KMS-11 (cell line): ENCODE measurements at regions not wholly inside any gene's neighbourhood (a gene's known extent, or its start where the extent isn't known, plus 50 kb on each side); places are given as distances from the start of the nearest gene placed in this dataset.

Experiments used
- H2AFZ ChIP-seq: fragments of 200-600 bp; sonication (generic); 2 replicates; pipeline ENCODE4 v1.6.1; 2016; ENCODE audit warnings: antibody characterized with exemption, mixed run types, low read depth
- H3K27ac ChIP-seq: fragments of 200-600 bp; sonication (generic); 2 replicates; pipeline ENCODE4 v1.6.1; 2016; ENCODE audit warnings: mild to moderate bottlenecking, mixed run types
- H3K27me3 ChIP-seq: fragments of 200-600 bp; sonication (generic); 2 replicates; pipeline ENCODE4 v1.6.1; 2017; ENCODE audit warnings: mild to moderate bottlenecking, low read depth, mixed run types, moderate library complexity; ENCODE audit not compliant: insufficient read depth
- H3K36me3 ChIP-seq: fragments of 200-600 bp; sonication (generic); 2 replicates; pipeline ENCODE4 v1.6.1; 2017; ENCODE audit warnings: mild to moderate bottlenecking, mixed run types; ENCODE audit not compliant: insufficient read depth
- H3K4me1 ChIP-seq: fragments of 200-600 bp; sonication (generic); 2 replicates; pipeline ENCODE4 v1.6.1; 2016; ENCODE audit warnings: mild to moderate bottlenecking, low read depth, mixed run types; ENCODE audit not compliant: poor library complexity, severe bottlenecking
- H3K4me2 ChIP-seq: fragments of 200-600 bp; sonication (generic); 2 replicates; pipeline ENCODE4 v1.7.0; 2016; ENCODE audit warnings: mild to moderate bottlenecking, mixed run types
- H3K4me3 ChIP-seq: fragments of 200-600 bp; sonication (generic); IDR thresholded peaks from 2 replicates; pipeline ENCODE4 v1.6.1; 2017; ENCODE audit warnings: low read depth, low read length, mixed read lengths; ENCODE audit not compliant: insufficient read depth
- H3K79me2 ChIP-seq: fragments of 200-600 bp; sonication (generic); 2 replicates; pipeline ENCODE4 v1.6.1; 2016; ENCODE audit warnings: low read depth, mixed run types; ENCODE audit not compliant: insufficient read depth
- H3K9ac ChIP-seq: fragments of 200-600 bp; sonication (generic); 2 replicates; pipeline ENCODE4 v1.6.1; 2016; ENCODE audit warnings: mild to moderate bottlenecking, mixed run types
- H4K20me1 ChIP-seq: fragments of 200-600 bp; sonication (generic); 2 replicates; pipeline ENCODE4 v1.6.1; 2016; ENCODE audit warnings: mild to moderate bottlenecking, mixed run types; ENCODE audit not compliant: insufficient read depth
- TF ChIP-seq, protein P1 (sequence below): fragments of 200-600 bp; sonication (generic); conservative IDR thresholded peaks from 2 replicates; pipeline ENCODE4 v1.6.1; 2017; ENCODE audit warnings: low read depth, mild to moderate bottlenecking, antibody characterized with exemption, low read length, moderate library complexity, mixed read lengths

DNA sequence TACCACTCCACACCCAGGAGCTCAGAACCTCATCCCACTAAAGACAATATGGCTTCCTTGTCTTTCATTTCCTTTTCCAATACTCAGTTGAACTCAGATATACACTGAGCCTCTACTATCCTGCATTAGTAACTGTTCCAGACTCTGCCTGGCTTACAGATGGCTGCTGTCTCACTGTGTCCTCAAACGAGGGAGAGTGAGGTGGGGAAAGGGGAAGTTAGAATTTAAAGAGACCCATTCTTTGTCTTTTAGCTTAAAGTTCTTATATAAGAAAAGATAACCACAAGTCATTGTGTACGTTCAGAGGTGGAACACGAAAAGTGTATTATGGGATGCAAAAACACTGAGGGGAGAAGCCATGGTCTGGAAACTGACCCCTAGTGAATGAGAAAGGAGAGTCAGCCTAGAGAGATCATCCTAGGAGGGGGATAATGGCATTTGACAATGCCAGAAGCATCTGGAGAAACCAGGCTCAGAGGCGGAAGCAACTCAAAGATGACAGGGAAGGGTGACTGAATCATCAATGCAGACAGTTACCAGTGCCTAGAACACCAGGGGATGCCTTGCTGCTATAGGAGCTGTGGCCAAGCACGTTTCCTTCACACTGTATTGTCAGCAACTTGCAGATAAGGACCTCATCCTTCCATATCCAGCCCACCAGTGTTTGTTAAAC, 170.7 kb downstream of the CYRIA start:
- Histone ChIP-seq H3K4me1 (no peaks in the 10 kb centered on the region), H3K9ac (no peak overlapping the region), H3K79me2 (no peaks in the 10 kb centered on the region)

DNA sequence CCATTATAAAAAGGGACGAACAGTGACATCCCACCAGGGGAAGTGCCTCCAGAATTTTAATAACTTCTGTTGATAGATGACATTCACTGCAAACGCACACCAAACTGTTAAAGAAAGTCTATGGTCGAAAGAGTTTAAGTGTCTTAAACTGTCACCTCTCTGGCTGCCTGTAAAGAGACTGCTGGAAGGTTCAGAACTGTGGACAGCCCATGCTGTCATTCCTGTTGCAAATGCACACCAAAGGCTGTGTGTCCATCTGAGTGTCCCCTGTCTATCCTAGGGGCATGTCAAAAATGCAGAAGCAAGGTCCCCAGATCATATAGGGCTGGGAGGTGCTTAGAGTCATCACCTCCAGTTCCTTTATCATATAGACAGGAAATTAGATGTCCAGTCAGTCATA, 171.8 kb downstream of the CYRIA start:
- no peak overlapping the region for H2AFZ ChIP-seq
- no peak overlapping the region for H3K4me3 ChIP-seq
- no peaks in the 10 kb centered on the region for H3K79me2 ChIP-seq
- H3K4me2 ChIP-seq = no peak overlapping the region
- H3K4me1 ChIP-seq = no peaks in the 10 kb centered on the region
- TF ChIP-seq, protein P1, sequence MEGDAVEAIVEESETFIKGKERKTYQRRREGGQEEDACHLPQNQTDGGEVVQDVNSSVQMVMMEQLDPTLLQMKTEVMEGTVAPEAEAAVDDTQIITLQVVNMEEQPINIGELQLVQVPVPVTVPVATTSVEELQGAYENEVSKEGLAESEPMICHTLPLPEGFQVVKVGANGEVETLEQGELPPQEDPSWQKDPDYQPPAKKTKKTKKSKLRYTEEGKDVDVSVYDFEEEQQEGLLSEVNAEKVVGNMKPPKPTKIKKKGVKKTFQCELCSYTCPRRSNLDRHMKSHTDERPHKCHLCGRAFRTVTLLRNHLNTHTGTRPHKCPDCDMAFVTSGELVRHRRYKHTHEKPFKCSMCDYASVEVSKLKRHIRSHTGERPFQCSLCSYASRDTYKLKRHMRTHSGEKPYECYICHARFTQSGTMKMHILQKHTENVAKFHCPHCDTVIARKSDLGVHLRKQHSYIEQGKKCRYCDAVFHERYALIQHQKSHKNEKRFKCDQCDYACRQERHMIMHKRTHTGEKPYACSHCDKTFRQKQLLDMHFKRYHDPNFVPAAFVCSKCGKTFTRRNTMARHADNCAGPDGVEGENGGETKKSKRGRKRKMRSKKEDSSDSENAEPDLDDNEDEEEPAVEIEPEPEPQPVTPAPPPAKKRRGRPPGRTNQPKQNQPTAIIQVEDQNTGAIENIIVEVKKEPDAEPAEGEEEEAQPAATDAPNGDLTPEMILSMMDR = no peak
- H3K27ac ChIP-seq = no peak overlapping the region
- no peaks in the 10 kb centered on the region for H3K36me3 ChIP-seq
- H3K27me3 ChIP-seq = no peaks in the 10 kb centered on the region
- no peak overlapping the region for H3K9ac ChIP-seq
- no peaks in the 10 kb centered on the region for H4K20me1 ChIP-seq

More for the DNA sequence above, 170.7 kb downstream of the CYRIA start:
- TF ChIP-seq, protein P1 = no peak
- H3K27me3 ChIP-seq = no peaks in the 10 kb centered on the region
- H3K27ac ChIP-seq = no peak overlapping the region
- no peak overlapping the region for H3K4me3 ChIP-seq
- H3K36me3 ChIP-seq = no peaks in the 10 kb centered on the region
- H3K4me2 ChIP-seq = no peak overlapping the region
- H2AFZ ChIP-seq = no peak overlapping the region
- no peaks in the 10 kb centered on the region for H4K20me1 ChIP-seq

DNA sequence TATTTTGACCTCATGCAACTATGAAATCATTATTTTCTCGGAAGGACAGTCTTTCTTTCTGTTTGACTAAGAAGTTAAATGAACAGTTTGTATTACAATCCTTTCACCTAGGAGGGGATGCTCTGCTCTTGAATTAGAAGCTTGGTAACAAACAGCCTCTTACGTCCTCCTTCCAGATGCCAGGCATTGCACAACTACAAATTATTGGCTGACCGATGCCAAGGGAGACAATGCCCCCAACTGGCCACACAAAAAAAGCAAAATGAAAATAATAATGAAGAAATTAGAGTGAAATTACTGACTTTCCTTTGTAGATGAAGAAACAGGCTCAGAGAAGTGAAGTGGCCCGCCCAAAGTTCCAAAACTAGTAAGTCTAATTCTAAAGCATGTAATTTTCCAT, 177.9 kb downstream of the CYRIA start:
- H3K4me3 ChIP-seq = no peak overlapping the region
- no peaks in the 10 kb centered on the region for H3K27me3 ChIP-seq
- no peak overlapping the region for H3K27ac ChIP-seq
- H3K9ac ChIP-seq = no peak overlapping the region
- no peak overlapping the region for H2AFZ ChIP-seq
- TF ChIP-seq, protein P1 = peak; percentile 42; the same call in 1 of the 2 replicates
- no peak overlapping the region for H3K4me2 ChIP-seq
- no peaks in the 10 kb centered on the region for H3K4me1 ChIP-seq
- H3K79me2 ChIP-seq = no peaks in the 10 kb centered on the region
- no peaks in the 10 kb centered on the region for H3K36me3 ChIP-seq
- no peaks in the 10 kb centered on the region for H4K20me1 ChIP-seq

DNA sequence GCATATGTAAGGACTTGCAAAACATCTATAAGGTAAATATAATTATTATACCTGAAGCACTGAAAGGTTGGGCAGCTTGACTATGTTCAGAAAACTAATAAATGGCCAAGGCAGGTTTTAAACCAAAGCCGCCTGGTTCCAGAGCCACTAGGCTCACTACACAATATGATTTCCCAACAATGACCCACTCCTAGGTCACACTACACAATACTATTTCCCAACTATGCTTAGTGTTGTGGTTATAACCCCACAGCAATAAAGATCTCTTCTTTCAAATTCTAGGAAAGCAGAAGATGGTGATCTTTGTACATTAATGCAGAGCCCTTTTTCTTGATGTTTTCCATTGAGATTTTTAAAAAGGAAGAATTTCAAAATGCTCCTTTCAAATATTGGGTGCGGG, 180.4 kb downstream of the CYRIA start:
- Histone ChIP-seq H4K20me1 (no peaks in the 10 kb centered on the region), H3K79me2 (no peaks in the 10 kb centered on the region), H2AFZ (no peak overlapping the region), H3K4me1 (no peaks in the 10 kb centered on the region), H3K36me3 (no peaks in the 10 kb centered on the region), H3K27ac (no peak overlapping the region), H3K4me2 (no peak overlapping the region), H3K27me3 (no peaks in the 10 kb centered on the region), H3K9ac (no peak overlapping the region), H3K4me3 (no peak overlapping the region)
- TF ChIP-seq, protein P1 = no peak
